GM19328 (cell line): ENCODE measurements at regions not wholly inside any gene's neighbourhood (a gene's known extent, or its start where the extent isn't known, plus 50 kb on each side); places are given as distances from the start of the nearest gene placed in this dataset.
"Not testable (repeated sequence)": the region's sequence is repeated elsewhere in the genome, so short reads cannot be mapped to it uniquely, and the experiment has no call there.

Experiments
- ATAC-seq: cut with Tn5 transposase; IDR thresholded peaks from one replicate; pipeline ENCODE4 v1.9.1; 2021; ENCODE audit warnings: mild to moderate bottlenecking, moderate library complexity; ENCODE audit not compliant: unreplicated experiment

GRCh38 chr18:42305869-42306593, 351.0 kb downstream of the PIK3C3 start:
- ATAC-seq, result no peak

- ATAC-seq, result no peak
Observed at GRCh38 chr18:42306594-42306980, 351.6 kb downstream of the PIK3C3 start.

GRCh38 chr18:42310956-42311355, 355.9 kb downstream of the PIK3C3 start:
- no peak for ATAC-seq

- no peak for ATAC-seq
Observed at GRCh38 chr18:42326752-42327151, 371.7 kb downstream of the PIK3C3 start.

GRCh38 chr18:42328931-42329330, 373.9 kb downstream of the PIK3C3 start:
- ATAC-seq, result no peak

- no peak for ATAC-seq
Observed at GRCh38 chr18:42330296-42330695, 375.3 kb downstream of the PIK3C3 start.

GRCh38 chr18:42333558-42333957, 378.5 kb downstream of the PIK3C3 start:
- no peak for ATAC-seq

GRCh38 chr18:42334931-42335330, 379.9 kb downstream of the PIK3C3 start:
- ATAC-seq, result no peak

GRCh38 chr18:42336139-42336538, 381.1 kb downstream of the PIK3C3 start:
- ATAC-seq, result no peak

- ATAC-seq, result not testable (repeated sequence)
Observed at GRCh38 chr18:42337337-42337736, 382.3 kb downstream of the PIK3C3 start.

- ATAC-seq, result no peak
Observed at GRCh38 chr18:42338683-42339082, 383.6 kb downstream of the PIK3C3 start.

- ATAC-seq, result no peak
Observed at GRCh38 chr18:42339372-42339771, 384.3 kb downstream of the PIK3C3 start.

GRCh38 chr18:42340423-42341009, 385.5 kb downstream of the PIK3C3 start:
- no peak for ATAC-seq

GRCh38 chr18:42341423-42341822, 386.4 kb downstream of the PIK3C3 start:
- no peak for ATAC-seq

GRCh38 chr18:42348722-42349121, 393.7 kb downstream of the PIK3C3 start:
- ATAC-seq, result no peak

GRCh38 chr18:42351455-42351854, 396.4 kb downstream of the PIK3C3 start:
- no peak for ATAC-seq

GRCh38 chr18:42360716-42361115, 405.7 kb downstream of the PIK3C3 start:
- ATAC-seq, result no peak

GRCh38 chr18:42363446-42364441, 408.7 kb downstream of the PIK3C3 start:
- no peak for ATAC-seq

GRCh38 chr18:42364766-42365165, 409.7 kb downstream of the PIK3C3 start:
- ATAC-seq, result no peak

GRCh38 chr18:42365591-42365990, 410.6 kb downstream of the PIK3C3 start:
- ATAC-seq, result no peak

- ATAC-seq, result no peak
Observed at GRCh38 chr18:42373584-42373983, 418.6 kb downstream of the PIK3C3 start.

- ATAC-seq, result no peak
Observed at GRCh38 chr18:42374961-42375360, 419.9 kb downstream of the PIK3C3 start.
